Hepatocyte (in vitro differentiated cells): ENCODE measurements at regions not wholly inside any gene's neighbourhood (a gene's known extent, or its start where the extent isn't known, plus 50 kb on each side); places are given as distances from the start of the nearest gene placed in this dataset.

Source experiments
- DNase-seq: peaks from one replicate; pipeline ENCODE4 v3.0.0-alpha.2; 2016; ENCODE audit warnings: low spot score
- H2AFZ ChIP-seq: fragments of 200-600 bp; sonication (generic); 2 replicates; pipeline ENCODE4 v1.6.0; 2016; ENCODE audit warnings: antibody characterized with exemption, mild to moderate bottlenecking
- H3K27ac ChIP-seq: fragments of 200-600 bp; sonication (generic); 2 replicates; pipeline ENCODE4 v1.5.1; 2016; ENCODE audit warnings: mild to moderate bottlenecking
- H3K27me3 ChIP-seq: fragments of 200-600 bp; sonication (generic); 2 replicates; pipeline ENCODE4 v1.6.1; 2016
- H3K36me3 ChIP-seq: fragments of 200-600 bp; sonication (generic); replicated peaks from 2 replicates; pipeline ENCODE4 v1.5.1; 2016; ENCODE audit warnings: low read depth; ENCODE audit not compliant: insufficient read depth
- H3K4me1 ChIP-seq: fragments of 200-600 bp; sonication (generic); 2 replicates; pipeline ENCODE4 v1.5.1; 2016; ENCODE audit warnings: mild to moderate bottlenecking, moderate library complexity; ENCODE audit not compliant: insufficient read depth
- H3K4me2 ChIP-seq: fragments of 200-600 bp; sonication (generic); 2 replicates; pipeline ENCODE4 v1.6.0; 2016
- H3K4me3 ChIP-seq: fragments of 200-600 bp; sonication (generic); 2 replicates; pipeline ENCODE4 v1.5.1; 2016; ENCODE audit warnings: mild to moderate bottlenecking
- H3K79me2 ChIP-seq: fragments of 200-600 bp; sonication (generic); 2 replicates; pipeline ENCODE4 v1.6.0; 2017; ENCODE audit warnings: mild to moderate bottlenecking
- H3K9me2 ChIP-seq: fragments of 200-600 bp; sonication (generic); replicated peaks from 2 replicates; pipeline ENCODE4 v1.6.0; 2017; ENCODE audit warnings: mild to moderate bottlenecking; ENCODE audit not compliant: insufficient read depth
- H3K9me3 ChIP-seq: fragments of 200-600 bp; sonication (generic); 2 replicates; pipeline ENCODE4 v1.5.1; 2016; ENCODE audit warnings: low read depth, mild to moderate bottlenecking
- H4K20me1 ChIP-seq: fragments of 200-600 bp; sonication (generic); 2 replicates; pipeline ENCODE4 v1.6.0; 2016; ENCODE audit warnings: mild to moderate bottlenecking; ENCODE audit not compliant: insufficient read depth, poor library complexity, severe bottlenecking
- EZH2 ChIP-seq: fragments of 200-600 bp; sonication (generic); IDR thresholded peaks from 2 replicates; pipeline ENCODE4 v1.6.1; 2016; ENCODE audit warnings: antibody characterized with exemption, mild to moderate bottlenecking, borderline replicate concordance
- EZH2phosphoT487 ChIP-seq: fragments of 200-600 bp; sonication (generic); IDR thresholded peaks from one replicate; pipeline ENCODE4 v1.6.1; 2018; ENCODE audit warnings: antibody characterized with exemption, mild to moderate bottlenecking, low read depth, moderate library complexity; ENCODE audit not compliant: unreplicated experiment, severe bottlenecking
- WGBS: methylation state at CpG from one replicate; pipeline ENCODE4 v1.1.6; 2016; ENCODE audit warnings: low lambda C conversion rate; ENCODE audit errors: missing lambda C conversion rate; 5-methylcytosine and 5-hydroxymethylcytosine counted together
- TF ChIP-seq, protein P1 (sequence below): fragments of 200-600 bp; sonication (generic); IDR thresholded peaks from 2 replicates; pipeline ENCODE4 v1.5.1; 2016; ENCODE audit warnings: antibody characterized with exemption, mild to moderate bottlenecking; ENCODE audit not compliant: poor library complexity

DNA sequence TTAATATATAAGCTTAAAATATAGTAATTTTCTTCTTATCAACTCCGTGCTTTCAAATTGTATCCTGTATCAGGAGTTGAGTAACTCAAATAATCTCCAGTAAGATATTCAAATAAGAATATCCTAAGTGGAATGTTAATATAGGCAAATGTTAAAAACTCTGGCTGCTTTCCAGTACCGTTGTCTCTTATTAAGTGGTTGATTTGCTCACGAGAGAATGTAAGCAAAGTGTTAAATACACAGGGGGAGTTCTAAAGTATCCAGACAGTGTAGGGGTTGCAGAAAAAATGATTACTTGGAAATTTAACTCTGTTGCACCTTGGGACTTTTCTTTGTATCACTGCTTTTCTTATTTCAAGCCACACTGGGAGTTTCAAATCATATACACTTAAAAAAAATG lies 478.9 kb upstream of the TBL1XR1 start:
- no peak for DNase-seq
- H3K9me3 ChIP-seq = no peaks in the 10 kb centered on the region
- TF ChIP-seq, protein P1, sequence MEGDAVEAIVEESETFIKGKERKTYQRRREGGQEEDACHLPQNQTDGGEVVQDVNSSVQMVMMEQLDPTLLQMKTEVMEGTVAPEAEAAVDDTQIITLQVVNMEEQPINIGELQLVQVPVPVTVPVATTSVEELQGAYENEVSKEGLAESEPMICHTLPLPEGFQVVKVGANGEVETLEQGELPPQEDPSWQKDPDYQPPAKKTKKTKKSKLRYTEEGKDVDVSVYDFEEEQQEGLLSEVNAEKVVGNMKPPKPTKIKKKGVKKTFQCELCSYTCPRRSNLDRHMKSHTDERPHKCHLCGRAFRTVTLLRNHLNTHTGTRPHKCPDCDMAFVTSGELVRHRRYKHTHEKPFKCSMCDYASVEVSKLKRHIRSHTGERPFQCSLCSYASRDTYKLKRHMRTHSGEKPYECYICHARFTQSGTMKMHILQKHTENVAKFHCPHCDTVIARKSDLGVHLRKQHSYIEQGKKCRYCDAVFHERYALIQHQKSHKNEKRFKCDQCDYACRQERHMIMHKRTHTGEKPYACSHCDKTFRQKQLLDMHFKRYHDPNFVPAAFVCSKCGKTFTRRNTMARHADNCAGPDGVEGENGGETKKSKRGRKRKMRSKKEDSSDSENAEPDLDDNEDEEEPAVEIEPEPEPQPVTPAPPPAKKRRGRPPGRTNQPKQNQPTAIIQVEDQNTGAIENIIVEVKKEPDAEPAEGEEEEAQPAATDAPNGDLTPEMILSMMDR = no peak
- no peaks in the 10 kb centered on the region for H3K36me3 ChIP-seq
- WGBS = 37% methylated on average over 3 of the region's 3 CpGs
- no peaks in the 10 kb centered on the region for H3K79me2 ChIP-seq
- H3K4me3 ChIP-seq = no peak overlapping the region
- H3K27ac ChIP-seq = peak overlapping the region; percentile 33
- H3K9me2 ChIP-seq = no peaks in the 10 kb centered on the region
- no peak overlapping the region for H2AFZ ChIP-seq
- H4K20me1 ChIP-seq = no peaks in the 10 kb centered on the region
- H3K27me3 ChIP-seq = no peaks in the 10 kb centered on the region
- peak overlapping the region; percentile 44 for H3K4me2 ChIP-seq
- peaks cover 16% of the 10 kb centered on the region for H3K4me1 ChIP-seq

DNA sequence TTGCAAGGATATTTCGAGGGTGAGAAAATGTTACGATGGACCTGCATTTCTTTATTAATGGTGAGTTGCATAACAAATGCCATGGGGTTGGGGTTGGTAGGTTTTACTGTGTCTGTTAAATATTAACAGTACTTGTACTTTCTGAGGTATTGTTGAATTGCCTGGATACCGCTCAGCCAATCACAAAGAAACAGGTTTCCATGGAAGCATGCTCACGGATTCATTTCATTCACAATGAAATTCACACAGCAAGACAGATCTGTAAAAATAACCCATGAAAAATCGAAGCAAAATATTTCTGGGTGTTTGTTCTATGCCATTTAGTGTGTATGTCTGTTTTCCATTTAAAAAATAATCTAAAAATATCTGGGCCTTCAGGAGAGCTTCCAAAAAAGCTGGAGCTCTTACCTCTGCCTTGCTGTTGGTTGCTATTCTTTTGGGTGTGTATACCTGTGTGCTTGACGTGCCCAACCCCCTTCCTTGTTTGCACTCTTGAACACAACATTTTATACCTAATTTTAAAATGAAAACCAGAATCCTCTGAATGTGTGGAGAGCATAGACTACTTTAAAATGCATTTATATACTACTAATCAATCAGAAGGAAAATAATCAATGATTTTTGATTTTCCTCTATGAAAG lies 479.8 kb upstream of the TBL1XR1 start:
- H3K4me2 ChIP-seq = peak overlapping the region; percentile 44
- H2AFZ ChIP-seq = no peak overlapping the region
- H3K9me2 ChIP-seq = no peaks in the 10 kb centered on the region
- WGBS = 44% methylated on average over 6 of the region's 6 CpGs
- no peaks in the 10 kb centered on the region for H3K9me3 ChIP-seq
- H4K20me1 ChIP-seq = no peaks in the 10 kb centered on the region
- H3K36me3 ChIP-seq = no peaks in the 10 kb centered on the region
- H3K27ac ChIP-seq = peak overlapping the region; percentile 33
- no peaks in the 10 kb centered on the region for H3K27me3 ChIP-seq
- peaks cover 16% of the 10 kb centered on the region for H3K4me1 ChIP-seq
- no peak overlapping the region for H3K4me3 ChIP-seq
- TF ChIP-seq, protein P1 = no peak
- no peak for TF ChIP-seq EZH2phosphoT487
- TF ChIP-seq EZH2 = no peak
- no peaks in the 10 kb centered on the region for H3K79me2 ChIP-seq
- DNase-seq = peak; percentile 47

- no peaks in the 10 kb centered on the region for H3K9me3 ChIP-seq
- H3K4me3 ChIP-seq = no peak overlapping the region
- no peak overlapping the region for H2AFZ ChIP-seq
- no peaks in the 10 kb centered on the region for H3K36me3 ChIP-seq
- H3K79me2 ChIP-seq = no peaks in the 10 kb centered on the region
- H3K27ac ChIP-seq = no peak overlapping the region
- H3K9me2 ChIP-seq = no peaks in the 10 kb centered on the region
- WGBS = 43% methylated on average over 5 of the region's 5 CpGs
- no peak for DNase-seq
- no peaks in the 10 kb centered on the region for H4K20me1 ChIP-seq
- H3K27me3 ChIP-seq = no peaks in the 10 kb centered on the region
- TF ChIP-seq, protein P1 = no peak
- no peak for TF ChIP-seq EZH2
- TF ChIP-seq EZH2phosphoT487 = no peak
- H3K4me1 ChIP-seq = peaks cover 6% of the 10 kb centered on the region
- H3K4me2 ChIP-seq = no peak overlapping the region
Observed at GRCh38 chr3:177679568-177680471, 482.5 kb upstream of the TBL1XR1 start.
